Activated naive CD8-positive, alpha-beta T cell treated with anti-CD3 and anti-CD28 coated beads, Interleukin-2, amount 10 ng/mL, durations not matched to agents 7 days and 5 days (primary cell): ENCODE measurements at regions not wholly inside any gene's neighbourhood (a gene's known extent, or its start where the extent isn't known, plus 50 kb on each side); places are given as distances from the start of the nearest gene placed in this dataset.

Experiments used
- ATAC-seq: fragments of 150-1000 bp; cut with Tn5 transposase; one replicate; pipeline ENCODE4 v1.10.0; 2021; ENCODE audit warnings: low read depth, moderate library complexity
- POLR2A ChIA-PET: fragments of 350-600 bp; sonication (Branson Sonifier 250); formaldehyde crosslinking; loops from one replicate; lab custom pipeline; 2021; ENCODE audit warnings: antibody characterized with exemption; lab: Charles Lee
- DNase-seq: peaks from one replicate; pipeline ENCODE4 v3.0.0; 2021
- H3K27ac Mint-ChIP-seq: one replicate; pipeline ENCODE4 v1.8.0; 2022; ENCODE audit warnings: mild to moderate bottlenecking, mixed read lengths
- H3K27me3 Mint-ChIP-seq: one replicate; pipeline ENCODE4 v1.8.0; 2022; ENCODE audit warnings: mild to moderate bottlenecking, moderate library complexity, mixed read lengths
- H3K36me3 Mint-ChIP-seq: one replicate; pipeline ENCODE4 v1.8.0; 2021; ENCODE audit warnings: mild to moderate bottlenecking, mixed read lengths
- H3K4me1 Mint-ChIP-seq: one replicate; pipeline ENCODE4 v1.8.0; 2021; ENCODE audit warnings: mixed read lengths
- H3K4me3 Mint-ChIP-seq: one replicate; pipeline ENCODE4 v1.8.0; 2022; ENCODE audit warnings: mild to moderate bottlenecking, moderate library complexity, mixed read lengths
- H3K9me3 Mint-ChIP-seq: one replicate; pipeline ENCODE4 v1.8.0; 2021; ENCODE audit warnings: mixed read lengths

- Mint-ChIP-seq H3K36me3 (no peaks in the 10 kb centered on the region), H3K4me1 (no peaks in the 10 kb centered on the region), H3K27ac (no peak overlapping the region), H3K9me3 (peaks cover 3% of the 10 kb centered on the region), H3K4me3 (no peak overlapping the region), H3K27me3 (no peaks in the 10 kb centered on the region)
- no peak for ATAC-seq
- POLR2A ChIA-PET, result no interaction called here
- no peak for DNase-seq
These were observed 1251.0 kb upstream of the USP15 start for GRCh38 chr12:61009192-61009591.

- H3K4me1 Mint-ChIP-seq, result no peaks in the 10 kb centered on the region
- peaks cover 4% of the 10 kb centered on the region for H3K9me3 Mint-ChIP-seq
- no peaks in the 10 kb centered on the region for H3K27me3 Mint-ChIP-seq
- POLR2A ChIA-PET, result no interaction called here
- ATAC-seq (no peak), DNase-seq (no peak)
- H3K4me3 Mint-ChIP-seq, result no peak overlapping the region
- no peaks in the 10 kb centered on the region for H3K36me3 Mint-ChIP-seq
- no peak overlapping the region for H3K27ac Mint-ChIP-seq
These were observed 1248.3 kb upstream of the USP15 start for GRCh38 chr12:61011767-61012423.

GRCh38 chr12:61018571-61018970 lies 1241.6 kb upstream of the USP15 start:
- ATAC-seq (no peak), DNase-seq (no peak)
- Mint-ChIP-seq H3K4me1 (no peaks in the 10 kb centered on the region), H3K27ac (no peak overlapping the region), H3K9me3 (peaks cover 18% of the 10 kb centered on the region), H3K36me3 (no peaks in the 10 kb centered on the region), H3K27me3 (no peaks in the 10 kb centered on the region), H3K4me3 (no peak overlapping the region)
- POLR2A ChIA-PET, result no interaction called here

- DNase-seq (no peak), ATAC-seq (no peak)
- POLR2A ChIA-PET, result no interaction called here
- Mint-ChIP-seq H3K27ac (no peak overlapping the region), H3K27me3 (no peaks in the 10 kb centered on the region), H3K4me1 (no peaks in the 10 kb centered on the region), H3K4me3 (no peak overlapping the region), H3K36me3 (no peaks in the 10 kb centered on the region), H3K9me3 (peaks cover 18% of the 10 kb centered on the region)
These were observed 1237.0 kb upstream of the USP15 start for GRCh38 chr12:61023231-61023630.

- H3K27me3 Mint-ChIP-seq, result no peaks in the 10 kb centered on the region
- no peaks in the 10 kb centered on the region for H3K4me1 Mint-ChIP-seq
- peaks cover 3% of the 10 kb centered on the region for H3K9me3 Mint-ChIP-seq
- ATAC-seq (no peak), DNase-seq (no peak)
- no peaks in the 10 kb centered on the region for H3K36me3 Mint-ChIP-seq
- POLR2A ChIA-PET, result no interaction called here
- no peak overlapping the region for H3K4me3 Mint-ChIP-seq
- H3K27ac Mint-ChIP-seq, result no peak overlapping the region
These were observed 1230.7 kb upstream of the USP15 start for GRCh38 chr12:61029516-61029915.

- DNase-seq (no peak), ATAC-seq (no peak)
- Mint-ChIP-seq H3K9me3 (peaks cover 1% of the 10 kb centered on the region), H3K27me3 (no peaks in the 10 kb centered on the region), H3K36me3 (no peaks in the 10 kb centered on the region), H3K4me1 (no peaks in the 10 kb centered on the region), H3K27ac (no peak overlapping the region), H3K4me3 (no peak overlapping the region)
- POLR2A ChIA-PET, result no interaction called here
These were observed 1222.4 kb upstream of the USP15 start for GRCh38 chr12:61037792-61038191.

- no peaks in the 10 kb centered on the region for H3K36me3 Mint-ChIP-seq
- no peak overlapping the region for H3K27ac Mint-ChIP-seq
- H3K9me3 Mint-ChIP-seq, result no peaks in the 10 kb centered on the region
- POLR2A ChIA-PET, result no interaction called here
- ATAC-seq (no peak), DNase-seq (no peak)
- no peak overlapping the region for H3K4me3 Mint-ChIP-seq
- no peaks in the 10 kb centered on the region for H3K4me1 Mint-ChIP-seq
- no peaks in the 10 kb centered on the region for H3K27me3 Mint-ChIP-seq
These were observed 1216.4 kb upstream of the USP15 start for GRCh38 chr12:61043838-61044237.

GRCh38 chr12:61044766-61045165 lies 1215.4 kb upstream of the USP15 start:
- no peaks in the 10 kb centered on the region for H3K9me3 Mint-ChIP-seq
- H3K4me3 Mint-ChIP-seq, result no peak overlapping the region
- H3K27ac Mint-ChIP-seq, result no peak overlapping the region
- H3K27me3 Mint-ChIP-seq, result no peaks in the 10 kb centered on the region
- no peaks in the 10 kb centered on the region for H3K36me3 Mint-ChIP-seq
- DNase-seq (no peak), ATAC-seq (no peak)
- POLR2A ChIA-PET, result no interaction called here
- no peaks in the 10 kb centered on the region for H3K4me1 Mint-ChIP-seq

- POLR2A ChIA-PET, result no interaction called here
- Mint-ChIP-seq H3K36me3 (no peaks in the 10 kb centered on the region), H3K4me3 (no peak overlapping the region), H3K9me3 (peaks cover 1% of the 10 kb centered on the region), H3K27me3 (no peaks in the 10 kb centered on the region), H3K4me1 (no peaks in the 10 kb centered on the region), H3K27ac (no peak overlapping the region)
- no peak for DNase-seq
- ATAC-seq, result no peak
These were observed 1189.4 kb upstream of the USP15 start for GRCh38 chr12:61070640-61071414.

GRCh38 chr12:61072717-61073116 lies 1187.5 kb upstream of the USP15 start:
- no peak overlapping the region for H3K4me3 Mint-ChIP-seq
- no peaks in the 10 kb centered on the region for H3K4me1 Mint-ChIP-seq
- H3K9me3 Mint-ChIP-seq, result peaks cover 2% of the 10 kb centered on the region
- H3K27ac Mint-ChIP-seq, result no peak overlapping the region
- DNase-seq (no peak), ATAC-seq (no peak)
- H3K36me3 Mint-ChIP-seq, result no peaks in the 10 kb centered on the region
- no peaks in the 10 kb centered on the region for H3K27me3 Mint-ChIP-seq
- POLR2A ChIA-PET, result no interaction called here

GRCh38 chr12:61095111-61095510 lies 1165.1 kb upstream of the USP15 start:
- Mint-ChIP-seq H3K27ac (no peak overlapping the region), H3K27me3 (no peaks in the 10 kb centered on the region), H3K4me1 (no peaks in the 10 kb centered on the region), H3K9me3 (peaks cover 5% of the 10 kb centered on the region), H3K4me3 (no peak overlapping the region), H3K36me3 (no peaks in the 10 kb centered on the region)
- no peak for DNase-seq
- POLR2A ChIA-PET, result no interaction called here
- ATAC-seq, result no peak

GRCh38 chr12:61098031-61098580 lies 1162.1 kb upstream of the USP15 start:
- no peak overlapping the region for H3K27ac Mint-ChIP-seq
- POLR2A ChIA-PET, result no interaction called here
- no peaks in the 10 kb centered on the region for H3K36me3 Mint-ChIP-seq
- DNase-seq (no peak), ATAC-seq (no peak)
- H3K9me3 Mint-ChIP-seq, result peaks cover 3% of the 10 kb centered on the region
- no peaks in the 10 kb centered on the region for H3K4me1 Mint-ChIP-seq
- no peaks in the 10 kb centered on the region for H3K27me3 Mint-ChIP-seq
- no peak overlapping the region for H3K4me3 Mint-ChIP-seq

GRCh38 chr12:61107118-61107517 lies 1153.1 kb upstream of the USP15 start:
- Mint-ChIP-seq H3K27me3 (no peaks in the 10 kb centered on the region), H3K9me3 (peaks cover 4% of the 10 kb centered on the region), H3K4me3 (no peak overlapping the region), H3K27ac (no peak overlapping the region), H3K4me1 (no peaks in the 10 kb centered on the region), H3K36me3 (no peaks in the 10 kb centered on the region)
- ATAC-seq (no peak), DNase-seq (no peak)
- POLR2A ChIA-PET, result no interaction called here

GRCh38 chr12:61111218-61111617 lies 1149.0 kb upstream of the USP15 start:
- Mint-ChIP-seq H3K4me3 (no peak overlapping the region), H3K4me1 (no peaks in the 10 kb centered on the region), H3K9me3 (peaks cover 8% of the 10 kb centered on the region), H3K27ac (no peak overlapping the region), H3K27me3 (no peaks in the 10 kb centered on the region), H3K36me3 (no peaks in the 10 kb centered on the region)
- DNase-seq (no peak), ATAC-seq (no peak)
- POLR2A ChIA-PET, result no interaction called here
